Neural cell (in vitro differentiated cells): ENCODE measurements at regions not wholly inside any gene's neighbourhood (a gene's known extent, or its start where the extent isn't known, plus 50 kb on each side); places are given as distances from the start of the nearest gene placed in this dataset.

Source experiments
- EZH2 ChIP-seq: fragments of 200-600, 300-800 bp; shearing (Covaris generic), sonication (generic); IDR thresholded peaks from 2 replicates; pipeline ENCODE4 v1.6.1; 2014; ENCODE audit warnings: antibody characterized with exemption, low read length, borderline replicate concordance, mild to moderate bottlenecking; ENCODE audit not compliant: insufficient read depth, poor library complexity, severe bottlenecking
- SMC3 ChIP-seq: fragments of 450-650 bp; conservative IDR thresholded peaks from 2 replicates; pipeline ENCODE4 v1.6.1; 2014; ENCODE audit warnings: antibody characterized with exemption, mild to moderate bottlenecking, moderate library complexity; ENCODE audit not compliant: poor library complexity
- TF ChIP-seq, protein P1 (sequence below): fragments of 450-650 bp; IDR thresholded peaks from 2 replicates; pipeline ENCODE4 v1.5.1; 2014; ENCODE audit warnings: antibody characterized with exemption, mild to moderate bottlenecking, moderate library complexity; ENCODE audit not compliant: poor library complexity, severe bottlenecking
- TF ChIP-seq, protein P2 (sequence below): IDR thresholded peaks from 2 replicates; pipeline ENCODE4 v1.6.1; 2012; ENCODE audit warnings: borderline replicate concordance

DNA sequence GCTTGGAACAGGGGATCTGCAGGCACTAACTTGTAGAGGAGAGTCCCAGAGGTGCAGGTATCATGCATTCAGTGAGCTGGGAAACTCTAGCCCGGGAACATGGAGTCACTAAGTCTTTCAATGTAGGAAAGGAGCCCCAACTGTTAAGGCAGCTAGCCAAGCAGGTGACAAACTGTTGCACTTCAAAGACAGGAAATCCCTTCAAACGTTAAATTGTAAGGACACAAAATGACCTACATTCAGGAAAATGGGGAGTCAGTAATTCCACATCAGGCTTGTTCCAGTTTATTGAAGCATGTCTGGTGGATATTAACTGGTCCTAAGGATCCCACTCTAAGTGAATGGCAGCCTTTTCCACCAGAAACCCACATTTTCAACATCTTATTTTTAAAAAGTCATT lies 364.5 kb downstream of the MTX2 start:
- TF ChIP-seq, protein P1, sequence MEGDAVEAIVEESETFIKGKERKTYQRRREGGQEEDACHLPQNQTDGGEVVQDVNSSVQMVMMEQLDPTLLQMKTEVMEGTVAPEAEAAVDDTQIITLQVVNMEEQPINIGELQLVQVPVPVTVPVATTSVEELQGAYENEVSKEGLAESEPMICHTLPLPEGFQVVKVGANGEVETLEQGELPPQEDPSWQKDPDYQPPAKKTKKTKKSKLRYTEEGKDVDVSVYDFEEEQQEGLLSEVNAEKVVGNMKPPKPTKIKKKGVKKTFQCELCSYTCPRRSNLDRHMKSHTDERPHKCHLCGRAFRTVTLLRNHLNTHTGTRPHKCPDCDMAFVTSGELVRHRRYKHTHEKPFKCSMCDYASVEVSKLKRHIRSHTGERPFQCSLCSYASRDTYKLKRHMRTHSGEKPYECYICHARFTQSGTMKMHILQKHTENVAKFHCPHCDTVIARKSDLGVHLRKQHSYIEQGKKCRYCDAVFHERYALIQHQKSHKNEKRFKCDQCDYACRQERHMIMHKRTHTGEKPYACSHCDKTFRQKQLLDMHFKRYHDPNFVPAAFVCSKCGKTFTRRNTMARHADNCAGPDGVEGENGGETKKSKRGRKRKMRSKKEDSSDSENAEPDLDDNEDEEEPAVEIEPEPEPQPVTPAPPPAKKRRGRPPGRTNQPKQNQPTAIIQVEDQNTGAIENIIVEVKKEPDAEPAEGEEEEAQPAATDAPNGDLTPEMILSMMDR: no peak
- TF ChIP-seq SMC3 (no peak), EZH2 (no peak)
- TF ChIP-seq, protein P2, sequence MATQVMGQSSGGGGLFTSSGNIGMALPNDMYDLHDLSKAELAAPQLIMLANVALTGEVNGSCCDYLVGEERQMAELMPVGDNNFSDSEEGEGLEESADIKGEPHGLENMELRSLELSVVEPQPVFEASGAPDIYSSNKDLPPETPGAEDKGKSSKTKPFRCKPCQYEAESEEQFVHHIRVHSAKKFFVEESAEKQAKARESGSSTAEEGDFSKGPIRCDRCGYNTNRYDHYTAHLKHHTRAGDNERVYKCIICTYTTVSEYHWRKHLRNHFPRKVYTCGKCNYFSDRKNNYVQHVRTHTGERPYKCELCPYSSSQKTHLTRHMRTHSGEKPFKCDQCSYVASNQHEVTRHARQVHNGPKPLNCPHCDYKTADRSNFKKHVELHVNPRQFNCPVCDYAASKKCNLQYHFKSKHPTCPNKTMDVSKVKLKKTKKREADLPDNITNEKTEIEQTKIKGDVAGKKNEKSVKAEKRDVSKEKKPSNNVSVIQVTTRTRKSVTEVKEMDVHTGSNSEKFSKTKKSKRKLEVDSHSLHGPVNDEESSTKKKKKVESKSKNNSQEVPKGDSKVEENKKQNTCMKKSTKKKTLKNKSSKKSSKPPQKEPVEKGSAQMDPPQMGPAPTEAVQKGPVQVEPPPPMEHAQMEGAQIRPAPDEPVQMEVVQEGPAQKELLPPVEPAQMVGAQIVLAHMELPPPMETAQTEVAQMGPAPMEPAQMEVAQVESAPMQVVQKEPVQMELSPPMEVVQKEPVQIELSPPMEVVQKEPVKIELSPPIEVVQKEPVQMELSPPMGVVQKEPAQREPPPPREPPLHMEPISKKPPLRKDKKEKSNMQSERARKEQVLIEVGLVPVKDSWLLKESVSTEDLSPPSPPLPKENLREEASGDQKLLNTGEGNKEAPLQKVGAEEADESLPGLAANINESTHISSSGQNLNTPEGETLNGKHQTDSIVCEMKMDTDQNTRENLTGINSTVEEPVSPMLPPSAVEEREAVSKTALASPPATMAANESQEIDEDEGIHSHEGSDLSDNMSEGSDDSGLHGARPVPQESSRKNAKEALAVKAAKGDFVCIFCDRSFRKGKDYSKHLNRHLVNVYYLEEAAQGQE: no peak
